ENCODE measurements at regions not wholly inside any gene's neighbourhood (a gene's known extent, or its start where the extent isn't known, plus 50 kb on each side); places are given as distances from the start of the nearest gene placed in this dataset.

GRCh38 chr4:53959343-53960120 is 104.9 kb downstream of the CHIC2 start:
- TF ChIP-seq CTCF (IDR thresholded peaks at IDR 0.05; ENCODE audit: borderline replicate concordance, control extremely low read depth, extremely low read depth, insufficient read depth, missing control alignments), result no peak
- DNase-seq (ENCODE audit: low spot score), result no peak

GRCh38 chr4:53956454-53956853 is 108.0 kb downstream of the CHIC2 start:
- no peak for DNase-seq (ENCODE audit: low spot score)
- in situ Hi-C loops (cut with MboI; ENCODE audit: low sequenced_read_pairs, unreplicated experiment), result no loop called here
- no peak for TF ChIP-seq CTCF (IDR thresholded peaks at IDR 0.05; ENCODE audit: borderline replicate concordance, control extremely low read depth, extremely low read depth, insufficient read depth, missing control alignments)

More at GRCh38 chr4:53959343-53960120, 104.9 kb downstream of the CHIC2 start:
- in situ Hi-C loops (cut with MboI; ENCODE audit: low sequenced_read_pairs, unreplicated experiment), result no loop called here

GRCh38 chr4:53956053-53956452 is 108.4 kb downstream of the CHIC2 start:
- in situ Hi-C loops (cut with MboI; ENCODE audit: low sequenced_read_pairs, unreplicated experiment), result no loop called here
- no peak for TF ChIP-seq CTCF (IDR thresholded peaks at IDR 0.05; ENCODE audit: borderline replicate concordance, control extremely low read depth, extremely low read depth, insufficient read depth, missing control alignments)

GRCh38 chr4:53951414-53951813 is 113.0 kb downstream of the CHIC2 start:
- in situ Hi-C loops (cut with MboI; ENCODE audit: low sequenced_read_pairs, unreplicated experiment), result no loop called here
- DNase-seq (ENCODE audit: low spot score), result no peak
- no peak for TF ChIP-seq CTCF (IDR thresholded peaks at IDR 0.05; ENCODE audit: borderline replicate concordance, control extremely low read depth, extremely low read depth, insufficient read depth, missing control alignments)

More at GRCh38 chr4:53956053-53956452, 108.4 kb downstream of the CHIC2 start:
- no peak for DNase-seq (ENCODE audit: low spot score)

GRCh38 chr4:53943345-53944085 is 120.9 kb downstream of the CHIC2 start:
- in situ Hi-C loops (cut with MboI; ENCODE audit: low sequenced_read_pairs, unreplicated experiment), result no loop called here
- no peak for TF ChIP-seq CTCF (IDR thresholded peaks at IDR 0.05; ENCODE audit: borderline replicate concordance, control extremely low read depth, extremely low read depth, insufficient read depth, missing control alignments)
- no peak for DNase-seq (ENCODE audit: low spot score)

- no peak for DNase-seq (ENCODE audit: low spot score)
- in situ Hi-C loops (cut with MboI; ENCODE audit: low sequenced_read_pairs, unreplicated experiment), result no loop called here
- TF ChIP-seq CTCF (IDR thresholded peaks at IDR 0.05; ENCODE audit: borderline replicate concordance, control extremely low read depth, extremely low read depth, insufficient read depth, missing control alignments), result no peak
Measured at GRCh38 chr4:53942712-53943111, 121.7 kb downstream of the CHIC2 start.

Data from GM13976 (cell line).